NB4 (cell line): ENCODE measurements at regions not wholly inside any gene's neighbourhood (a gene's known extent, or its start where the extent isn't known, plus 50 kb on each side); places are given as distances from the start of the nearest gene placed in this dataset.

Experiments
- CTCF ChIP-seq: IDR thresholded peaks from one replicate; pipeline ENCODE4 v1.5.1; 2012; ENCODE audit warnings: low read depth, low read length
- MYC ChIP-seq: IDR thresholded peaks from 2 replicates; pipeline ENCODE4 v1.6.1; 2011; ENCODE audit warnings: low read depth, low read length
- POLR2A ChIP-seq: IDR thresholded peaks from 2 replicates; pipeline ENCODE4 v1.6.1; 2011; ENCODE audit warnings: mild to moderate bottlenecking; ENCODE audit not compliant: insufficient read length; ENCODE audit errors: extremely low read depth

DNA sequence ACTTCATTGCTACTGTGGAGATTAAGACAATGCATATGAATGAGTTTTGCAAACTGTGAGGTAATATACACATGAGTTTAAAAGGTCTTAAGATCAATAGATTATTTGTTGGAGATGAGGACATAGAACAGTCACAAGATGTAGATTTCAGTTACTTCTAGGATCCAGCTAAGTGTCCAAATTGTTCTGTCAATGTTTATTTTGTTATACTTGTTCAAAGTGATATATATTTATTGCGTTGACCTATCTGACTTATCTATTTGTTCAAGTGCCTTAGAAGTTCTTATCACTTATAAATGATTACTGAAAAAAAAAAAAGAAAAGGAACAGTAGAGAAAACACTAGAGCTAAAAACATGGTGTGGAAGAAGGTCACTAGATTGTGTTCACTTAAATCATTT, 75.6 kb upstream of the GRIN3A start:
- TF ChIP-seq POLR2A, result no peak
- no peak for TF ChIP-seq CTCF
- no peak for TF ChIP-seq MYC
